Neural progenitor cell (in vitro differentiated cells): ENCODE measurements at regions not wholly inside any gene's neighbourhood (a gene's known extent, or its start where the extent isn't known, plus 50 kb on each side); places are given as distances from the start of the nearest gene placed in this dataset.

Experiments
- DNase-seq: peaks from one replicate; pipeline ENCODE4 v3.0.0-alpha.2; 2016; ENCODE audit warnings: low spot score
- H2AFZ ChIP-seq: fragments of 200-600 bp; sonication (generic); replicated peaks from 2 replicates; pipeline ENCODE4 v1.6.1; 2016; ENCODE audit warnings: antibody characterized with exemption
- H3F3A ChIP-seq: fragments of 200-600 bp; sonication (generic); 2 replicates; pipeline ENCODE4 v1.6.1; 2016; ENCODE audit warnings: antibody characterized with exemption, low read depth
- H3K27ac ChIP-seq: fragments of 200-600 bp; sonication (generic); 2 replicates; pipeline ENCODE4 v1.5.1; 2016; ENCODE audit warnings: mild to moderate bottlenecking
- H3K27me3 ChIP-seq: fragments of 200-600 bp; sonication (generic); 2 replicates; pipeline ENCODE4 v1.6.1; 2016; ENCODE audit warnings: mild to moderate bottlenecking, moderate library complexity
- H3K36me3 ChIP-seq: fragments of 200-600 bp; sonication (generic); 2 replicates; pipeline ENCODE4 v1.5.1; 2016
- H3K4me1 ChIP-seq: fragments of 200-600 bp; sonication (generic); 2 replicates; pipeline ENCODE4 v1.6.1; 2016; ENCODE audit warnings: mixed run types
- H3K4me2 ChIP-seq: fragments of 200-600 bp; sonication (generic); 2 replicates; pipeline ENCODE4 v1.6.1; 2016
- H3K4me3 ChIP-seq: fragments of 200-600 bp; sonication (generic); 2 replicates; pipeline ENCODE4 v1.5.1; 2016
- H3K79me2 ChIP-seq: fragments of 200-600 bp; sonication (generic); 2 replicates; pipeline ENCODE4 v1.6.1; 2016; ENCODE audit warnings: low read depth
- H3K9ac ChIP-seq: fragments of 200-600 bp; sonication (generic); 2 replicates; pipeline ENCODE4 v1.6.1; 2016
- H3K9me3 ChIP-seq: fragments of 200-600 bp; sonication (generic); 2 replicates; pipeline ENCODE4 v1.5.1; 2016; ENCODE audit warnings: low read depth
- H4K20me1 ChIP-seq: fragments of 200-600 bp; sonication (generic); 2 replicates; pipeline ENCODE4 v1.6.1; 2016; ENCODE audit warnings: low read depth
- H3K27ac Mint-ChIP-seq: 3 replicates; pipeline ENCODE4 v1.8.0; 2021; ENCODE audit warnings: mixed read lengths
- H3K27me3 Mint-ChIP-seq: 2 replicates; pipeline ENCODE4 v1.8.0; 2022; ENCODE audit warnings: low read depth, mild to moderate bottlenecking, inconsistent platforms, moderate library complexity, mixed read lengths; ENCODE audit not compliant: insufficient read depth
- H3K36me3 Mint-ChIP-seq: 3 replicates; pipeline ENCODE4 v1.8.0; 2021; ENCODE audit warnings: mixed read lengths
- H3K4me1 Mint-ChIP-seq: 3 replicates; pipeline ENCODE4 v1.8.0; 2021; ENCODE audit warnings: mixed read lengths
- H3K4me3 Mint-ChIP-seq: 3 replicates; pipeline ENCODE4 v1.8.0; 2021; ENCODE audit warnings: mild to moderate bottlenecking, moderate library complexity, mixed read lengths
- H3K9me3 Mint-ChIP-seq: 3 replicates; pipeline ENCODE4 v1.8.0; 2020; ENCODE audit warnings: mixed read lengths
- CTCF ChIP-seq: fragments of 200-600 bp; sonication (generic); IDR thresholded peaks from 2 replicates; pipeline ENCODE4 v1.5.1; 2017; ENCODE audit warnings: antibody characterized with exemption, mild to moderate bottlenecking
- EZH2 ChIP-seq: fragments of 200-600 bp; sonication (generic); IDR thresholded peaks from 2 replicates; pipeline ENCODE4 v1.6.1; 2017; ENCODE audit warnings: antibody characterized with exemption, mild to moderate bottlenecking, moderate library complexity
- EZH2phosphoT487 ChIP-seq: fragments of 200-600 bp; sonication (generic); IDR thresholded peaks from 2 replicates; pipeline ENCODE4 v1.6.1; 2017; ENCODE audit warnings: antibody characterized with exemption

GRCh38 chr10:83075815-83076355, 1063.4 kb upstream of the GHITM start:
- no peak overlapping the region for H3K4me3 Mint-ChIP-seq
- no peak overlapping the region for H3K4me3 ChIP-seq
- no peak overlapping the region for H3K4me2 ChIP-seq
- peaks cover 20% of the 10 kb centered on the region for H3K4me1 Mint-ChIP-seq
- peaks cover 10% of the 10 kb centered on the region for H3K4me1 ChIP-seq
- H4K20me1 ChIP-seq: no peaks in the 10 kb centered on the region
- peaks cover 5% of the 10 kb centered on the region for H3F3A ChIP-seq
- DNase-seq: no peak
- no peaks in the 10 kb centered on the region for H3K27me3 ChIP-seq
- H3K9me3 Mint-ChIP-seq: peaks cover 9% of the 10 kb centered on the region
- no peak overlapping the region for H2AFZ ChIP-seq
- H3K9ac ChIP-seq: no peak overlapping the region
- H3K9me3 ChIP-seq: no peaks in the 10 kb centered on the region
- no peaks in the 10 kb centered on the region for H3K36me3 ChIP-seq
- H3K27ac ChIP-seq: no peak overlapping the region
- no peaks in the 10 kb centered on the region for H3K36me3 Mint-ChIP-seq
- no peaks in the 10 kb centered on the region for H3K79me2 ChIP-seq
- TF ChIP-seq CTCF: no peak
- TF ChIP-seq EZH2: no peak
- H3K27ac Mint-ChIP-seq: no peak overlapping the region
- peaks cover 2% of the 10 kb centered on the region for H3K27me3 Mint-ChIP-seq

- DNase-seq: no peak
- peaks cover 20% of the 10 kb centered on the region for H3K4me1 Mint-ChIP-seq
- Histone ChIP-seq H3K9me3 (no peaks in the 10 kb centered on the region), H3K79me2 (no peaks in the 10 kb centered on the region), H3K4me1 (peaks cover 10% of the 10 kb centered on the region), H2AFZ (no peak overlapping the region), H3K4me3 (no peak overlapping the region), H3K9ac (no peak overlapping the region), H3F3A (peaks cover 5% of the 10 kb centered on the region), H3K4me2 (no peak overlapping the region), H4K20me1 (no peaks in the 10 kb centered on the region), H3K27ac (no peak overlapping the region), H3K36me3 (no peaks in the 10 kb centered on the region), H3K27me3 (no peaks in the 10 kb centered on the region)
- no peak overlapping the region for H3K4me3 Mint-ChIP-seq
- H3K9me3 Mint-ChIP-seq: peaks cover 10% of the 10 kb centered on the region
- H3K27ac Mint-ChIP-seq: no peak overlapping the region
- H3K36me3 Mint-ChIP-seq: no peaks in the 10 kb centered on the region
- H3K27me3 Mint-ChIP-seq: peaks cover 2% of the 10 kb centered on the region
- TF ChIP-seq CTCF: no peak
- TF ChIP-seq EZH2phosphoT487: no peak
- TF ChIP-seq EZH2: no peak
Observed at GRCh38 chr10:83076443-83076842, 1062.9 kb upstream of the GHITM start.

GRCh38 chr10:83078160-83078559, 1061.1 kb upstream of the GHITM start:
- Mint-ChIP-seq H3K4me3 (no peak overlapping the region), H3K27ac (no peak overlapping the region), H3K36me3 (no peaks in the 10 kb centered on the region), H3K27me3 (peaks cover 2% of the 10 kb centered on the region), H3K9me3 (peaks cover 19% of the 10 kb centered on the region), H3K4me1 (peaks cover 23% of the 10 kb centered on the region)
- Histone ChIP-seq H3K27ac (peak overlapping the region; percentile 26), H4K20me1 (no peaks in the 10 kb centered on the region), H3K79me2 (no peaks in the 10 kb centered on the region), H3K9ac (no peak overlapping the region), H2AFZ (peak overlapping the region; percentile 26), H3K4me1 (peaks cover 10% of the 10 kb centered on the region), H3K4me2 (peak overlapping the region; percentile 16), H3K27me3 (no peaks in the 10 kb centered on the region), H3F3A (peaks cover 5% of the 10 kb centered on the region), H3K36me3 (no peaks in the 10 kb centered on the region), H3K9me3 (no peaks in the 10 kb centered on the region), H3K4me3 (no peak overlapping the region)
- TF ChIP-seq CTCF (no peak), EZH2phosphoT487 (no peak), EZH2 (no peak)
- peak; percentile 4 for DNase-seq
